Activated CD4-positive, alpha-beta T cell treated with anti-CD3 and anti-CD28 coated beads, Interleukin-2, amount 10 ng/mL, durations not matched to agents 7 days and 5 days (primary cell): ENCODE measurements at regions not wholly inside any gene's neighbourhood (a gene's known extent, or its start where the extent isn't known, plus 50 kb on each side); places are given as distances from the start of the nearest gene placed in this dataset.
A peak's percentile ranks its signal among the peaks of the same experiment; 100 is the strongest.

Source experiments
- CTCF ChIA-PET: fragments of 350-600 bp; sonication (Branson Sonifier 250); formaldehyde crosslinking; loops from one replicate; lab custom pipeline; 2021; ENCODE audit warnings: antibody characterized with exemption; lab: Charles Lee
- POLR2A ChIA-PET: fragments of 350-600 bp; sonication (Branson Sonifier 250); formaldehyde crosslinking; loops from one replicate; lab custom pipeline; 2021; ENCODE audit warnings: antibody characterized with exemption; lab: Charles Lee
- DNase-seq: peaks from one replicate; pipeline ENCODE4 v3.0.0-alpha.2; 2020
- H3K27ac Mint-ChIP-seq: one replicate; pipeline ENCODE4 v1.8.0; 2021; ENCODE audit warnings: mild to moderate bottlenecking, moderate library complexity, mixed read lengths
- H3K27me3 Mint-ChIP-seq: one replicate; pipeline ENCODE4 v1.8.0; 2021; ENCODE audit warnings: mixed read lengths
- H3K36me3 Mint-ChIP-seq: one replicate; pipeline ENCODE4 v1.8.0; 2021; ENCODE audit warnings: low read depth, mixed read lengths
- H3K4me1 Mint-ChIP-seq: one replicate; pipeline ENCODE4 v1.8.0; 2021; ENCODE audit warnings: mixed read lengths
- H3K4me3 Mint-ChIP-seq: one replicate; pipeline ENCODE4 v1.8.0; 2021; ENCODE audit warnings: mild to moderate bottlenecking, moderate library complexity, mixed read lengths
- H3K9me3 Mint-ChIP-seq: one replicate; pipeline ENCODE4 v1.8.0; 2021; ENCODE audit warnings: mixed read lengths

DNA sequence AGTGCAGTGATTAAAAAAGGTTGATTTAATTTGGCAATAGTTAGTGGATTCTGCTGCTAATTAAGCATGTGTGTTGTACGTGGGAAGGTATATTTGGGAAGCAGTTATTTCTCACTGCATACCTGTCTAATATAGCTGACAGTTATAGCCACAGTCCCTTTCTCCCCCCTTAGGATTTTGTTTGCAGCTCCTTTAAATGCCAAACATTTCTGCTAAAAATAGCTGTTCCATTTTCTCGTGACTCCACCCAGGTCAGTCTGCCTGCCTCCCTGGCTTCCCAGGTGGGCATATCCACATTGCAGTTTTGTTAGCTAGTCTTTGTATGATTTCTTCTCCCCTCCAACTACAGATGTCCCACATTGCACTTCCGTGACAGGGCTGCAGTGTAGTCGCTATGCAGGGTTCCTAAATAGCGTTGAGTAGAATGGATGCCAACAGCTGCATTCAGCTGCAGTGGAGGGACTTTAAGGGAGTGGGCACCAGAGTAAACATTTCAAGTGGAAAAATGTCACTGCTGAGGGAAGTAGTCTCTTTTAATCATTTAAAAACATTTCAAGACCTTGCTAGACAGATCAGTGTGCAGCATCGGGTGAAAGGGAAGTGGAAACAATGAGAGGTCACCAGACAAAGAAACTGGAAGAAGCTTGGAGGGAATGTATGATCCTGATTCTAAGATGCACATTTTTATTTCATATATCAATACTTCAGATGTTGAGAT, 326.3 kb downstream of the RAPGEF2 start:
- Mint-ChIP-seq H3K4me3 (no peak overlapping the region), H3K27ac (no peak overlapping the region), H3K4me1 (no peaks in the 10 kb centered on the region), H3K9me3 (no peaks in the 10 kb centered on the region), H3K36me3 (no peaks in the 10 kb centered on the region), H3K27me3 (peaks cover 4% of the 10 kb centered on the region)
- no peak for DNase-seq
- ChIA-PET POLR2A (no interaction called here), CTCF (no interaction called here)

DNA sequence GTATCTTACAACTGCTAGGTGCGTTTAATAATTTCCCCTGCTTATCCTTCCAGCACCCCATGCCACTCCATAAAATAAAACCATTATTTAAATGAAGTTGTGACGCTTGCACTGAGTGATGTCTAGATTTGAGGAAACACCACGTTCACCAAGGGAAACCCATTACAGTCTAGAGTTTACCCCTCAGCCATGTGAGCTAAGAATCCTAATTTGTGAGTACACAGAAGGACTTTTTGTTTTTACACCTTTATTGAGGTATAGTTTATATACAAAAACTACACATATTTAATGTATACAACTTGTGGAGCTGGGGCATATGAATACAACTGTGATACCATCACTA, 326.8 kb downstream of the RAPGEF2 start:
- CTCF ChIA-PET = no interaction called here
- POLR2A ChIA-PET = no interaction called here
- Mint-ChIP-seq H3K4me3 (no peak overlapping the region), H3K9me3 (no peaks in the 10 kb centered on the region), H3K36me3 (no peaks in the 10 kb centered on the region), H3K27me3 (peaks cover 4% of the 10 kb centered on the region), H3K27ac (no peak overlapping the region), H3K4me1 (peaks cover 1% of the 10 kb centered on the region)
- no peak for DNase-seq

DNA sequence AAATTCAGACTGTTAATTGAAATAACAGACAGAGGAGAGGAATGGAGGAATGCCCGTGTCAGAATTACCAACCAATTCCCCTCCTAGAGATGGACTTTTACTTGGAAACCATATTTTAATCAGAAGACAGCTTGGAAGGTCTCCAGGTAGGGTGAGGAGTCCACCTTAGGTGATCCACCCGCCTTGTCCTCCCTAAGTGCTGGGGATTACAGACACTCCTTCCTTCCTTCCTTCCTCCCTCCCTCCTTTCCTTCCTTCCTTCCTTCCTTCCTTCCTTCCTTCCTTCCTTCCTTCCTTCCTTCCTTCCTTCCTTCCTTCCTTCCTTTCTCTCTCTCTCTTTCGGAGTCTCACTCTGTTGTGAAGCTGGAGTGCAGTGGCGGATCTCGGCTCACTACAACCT, 328.0 kb downstream of the RAPGEF2 start:
- no peak for DNase-seq
- Mint-ChIP-seq H3K27ac (no peak overlapping the region), H3K9me3 (no peaks in the 10 kb centered on the region), H3K4me3 (no peak overlapping the region), H3K36me3 (no peaks in the 10 kb centered on the region), H3K27me3 (peaks cover 4% of the 10 kb centered on the region), H3K4me1 (peaks cover 10% of the 10 kb centered on the region)
- POLR2A ChIA-PET = no interaction called here
- CTCF ChIA-PET = interaction anchor here (0.7 kb wide), 1 partner anchor 19 kb away, joined by 4 read pairs; no protein-coding TSS in a partner anchor

DNA sequence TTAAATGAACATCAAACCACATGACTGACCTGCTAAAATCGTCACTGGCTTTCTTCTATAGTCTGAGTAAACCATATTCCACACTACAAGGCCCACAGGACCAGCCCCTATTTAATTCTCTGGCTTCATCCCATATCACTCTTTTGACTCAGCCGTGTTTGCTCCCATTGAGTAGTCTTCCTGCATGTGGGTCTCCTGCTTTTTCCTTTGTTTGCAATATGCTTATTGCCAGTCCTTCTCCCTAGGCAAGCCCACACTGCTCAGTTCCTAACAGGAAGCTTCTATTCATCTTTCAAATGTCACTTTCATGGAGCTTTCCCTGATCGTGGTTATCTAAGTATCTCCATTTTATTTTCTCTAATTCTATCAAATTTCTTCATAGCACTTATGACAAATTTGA, 329.6 kb downstream of the RAPGEF2 start:
- no peak overlapping the region for H3K4me3 Mint-ChIP-seq
- peaks cover 4% of the 10 kb centered on the region for H3K27me3 Mint-ChIP-seq
- DNase-seq = no peak
- H3K36me3 Mint-ChIP-seq = no peaks in the 10 kb centered on the region
- ChIA-PET POLR2A (no interaction called here), CTCF (no interaction called here)
- H3K4me1 Mint-ChIP-seq = peaks cover 13% of the 10 kb centered on the region
- no peaks in the 10 kb centered on the region for H3K9me3 Mint-ChIP-seq
- H3K27ac Mint-ChIP-seq = no peak overlapping the region

DNA sequence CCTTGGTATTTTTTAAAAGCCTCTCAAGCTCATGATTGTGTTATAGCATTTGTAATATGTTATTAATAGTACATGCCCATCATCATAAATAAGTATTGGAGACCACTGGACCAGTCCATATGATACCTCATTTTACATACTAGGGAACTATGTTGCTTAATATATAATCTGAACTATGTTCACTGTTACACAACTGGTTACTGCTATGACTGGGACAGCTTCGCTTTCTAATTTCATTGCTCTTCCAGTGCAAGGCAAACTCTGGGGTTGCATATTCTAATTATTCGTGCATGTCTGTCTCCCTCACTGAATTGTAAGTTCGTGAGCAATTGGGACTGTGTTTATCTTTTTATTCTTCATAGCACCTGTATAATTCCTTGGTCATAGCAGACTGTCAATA, 330.5 kb downstream of the RAPGEF2 start:
- H3K4me3 Mint-ChIP-seq = no peak overlapping the region
- CTCF ChIA-PET = interaction anchor here (0.9 to 1.2 kb wide), 2 partner anchors 12 to 22 kb away, joined by 3 read pairs; no protein-coding TSS in a partner anchor
- H3K27me3 Mint-ChIP-seq = peaks cover 2% of the 10 kb centered on the region
- H3K36me3 Mint-ChIP-seq = no peaks in the 10 kb centered on the region
- peaks cover 13% of the 10 kb centered on the region for H3K4me1 Mint-ChIP-seq
- no peaks in the 10 kb centered on the region for H3K9me3 Mint-ChIP-seq
- no peak overlapping the region for H3K27ac Mint-ChIP-seq
- DNase-seq = no peak
- POLR2A ChIA-PET = no interaction called here

DNA sequence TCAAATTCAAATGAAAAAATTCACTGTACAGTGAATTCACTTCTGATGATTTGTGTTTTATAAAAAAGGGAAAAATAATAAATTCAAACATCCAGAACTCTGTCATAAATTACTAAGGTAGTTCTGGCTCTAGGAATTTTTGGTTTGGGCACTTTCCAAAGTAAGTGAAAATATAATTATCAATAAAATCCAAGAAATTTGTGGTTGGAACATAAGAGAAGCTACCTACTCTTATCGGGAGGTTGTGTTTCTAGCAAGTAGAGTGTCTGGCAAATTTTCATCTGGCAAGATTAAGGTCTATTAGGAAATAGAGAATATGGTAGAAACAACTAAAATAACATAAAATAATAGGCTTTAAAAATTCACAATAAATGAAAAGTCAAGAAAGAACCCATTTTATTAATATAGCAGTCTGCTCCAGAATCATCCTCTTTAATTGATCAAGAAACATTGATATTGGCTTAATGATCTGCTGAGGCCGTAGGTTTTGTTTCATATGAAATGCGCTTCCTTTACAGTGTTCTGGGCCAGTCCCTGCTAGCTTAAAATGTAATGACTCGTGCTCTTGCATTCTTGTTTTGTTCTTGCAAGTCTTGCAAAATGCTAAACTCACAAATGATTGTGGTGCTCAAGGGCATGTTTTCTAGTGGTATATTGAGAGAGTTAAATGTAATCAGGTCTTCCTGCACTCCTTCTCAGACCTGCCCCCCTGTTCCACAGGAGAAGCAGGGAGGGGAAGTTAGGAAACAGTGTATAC, 331.4 kb downstream of the RAPGEF2 start:
- Mint-ChIP-seq H3K27ac (no peak overlapping the region), H3K36me3 (no peaks in the 10 kb centered on the region), H3K4me3 (no peak overlapping the region), H3K9me3 (no peaks in the 10 kb centered on the region), H3K27me3 (peaks cover 2% of the 10 kb centered on the region), H3K4me1 (peaks cover 13% of the 10 kb centered on the region)
- no peak for DNase-seq
- CTCF ChIA-PET = interaction anchor here (1.2 kb wide), 1 partner anchor 13 kb away, joined by 3 read pairs; no protein-coding TSS in a partner anchor
- POLR2A ChIA-PET = no interaction called here

DNA sequence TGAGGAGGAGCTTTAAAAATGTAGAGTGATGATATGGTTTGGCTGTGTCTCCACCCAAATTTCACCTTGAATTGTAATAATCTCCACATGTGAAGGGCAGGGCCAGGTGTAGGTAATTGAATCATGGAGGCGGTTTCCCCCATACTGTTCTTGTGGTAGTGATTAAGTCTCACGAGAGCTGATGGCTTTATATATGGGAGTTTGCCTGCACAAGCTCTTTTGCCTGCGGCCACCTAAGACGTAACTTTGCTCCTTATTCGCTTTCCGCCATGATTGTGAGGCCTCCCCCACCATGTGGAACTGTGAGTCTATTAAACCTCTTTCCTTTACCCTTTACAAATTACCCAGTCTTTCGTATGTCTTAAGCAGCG, 332.0 kb downstream of the RAPGEF2 start:
- POLR2A ChIA-PET = no interaction called here
- no peaks in the 10 kb centered on the region for H3K9me3 Mint-ChIP-seq
- peaks cover 13% of the 10 kb centered on the region for H3K4me1 Mint-ChIP-seq
- CTCF ChIA-PET = no interaction called here
- no peaks in the 10 kb centered on the region for H3K36me3 Mint-ChIP-seq
- H3K4me3 Mint-ChIP-seq = no peak overlapping the region
- H3K27ac Mint-ChIP-seq = no peak overlapping the region
- no peak for DNase-seq
- H3K27me3 Mint-ChIP-seq = peaks cover 2% of the 10 kb centered on the region

DNA sequence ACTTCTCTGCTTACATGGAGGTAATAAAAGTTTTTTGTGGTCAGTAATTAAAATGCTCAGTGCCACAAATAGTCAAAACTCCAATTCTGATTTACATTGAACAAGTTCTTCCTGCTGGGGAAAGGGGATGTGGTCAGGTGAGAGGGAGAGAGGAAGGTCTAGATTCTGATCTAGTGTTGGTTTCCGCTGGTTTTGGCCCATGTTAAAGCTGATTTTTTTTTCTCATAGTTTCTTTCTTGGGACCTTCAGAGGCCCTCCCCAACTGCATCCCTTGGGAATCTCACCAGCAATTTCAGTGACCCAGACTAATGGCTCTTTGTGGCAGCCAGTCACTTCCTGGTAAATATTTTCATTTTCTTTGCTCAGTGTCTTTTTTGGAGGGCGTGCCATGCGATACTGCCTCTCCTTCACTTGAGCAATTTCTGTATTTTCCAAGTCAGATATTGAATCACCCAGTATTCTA, 332.7 kb downstream of the RAPGEF2 start:
- peaks cover 2% of the 10 kb centered on the region for H3K27me3 Mint-ChIP-seq
- H3K36me3 Mint-ChIP-seq = no peaks in the 10 kb centered on the region
- H3K4me1 Mint-ChIP-seq = peaks cover 13% of the 10 kb centered on the region
- H3K4me3 Mint-ChIP-seq = no peak overlapping the region
- POLR2A ChIA-PET = no interaction called here
- no peaks in the 10 kb centered on the region for H3K9me3 Mint-ChIP-seq
- no peak overlapping the region for H3K27ac Mint-ChIP-seq
- CTCF ChIA-PET = no interaction called here
- DNase-seq = no peak

DNA sequence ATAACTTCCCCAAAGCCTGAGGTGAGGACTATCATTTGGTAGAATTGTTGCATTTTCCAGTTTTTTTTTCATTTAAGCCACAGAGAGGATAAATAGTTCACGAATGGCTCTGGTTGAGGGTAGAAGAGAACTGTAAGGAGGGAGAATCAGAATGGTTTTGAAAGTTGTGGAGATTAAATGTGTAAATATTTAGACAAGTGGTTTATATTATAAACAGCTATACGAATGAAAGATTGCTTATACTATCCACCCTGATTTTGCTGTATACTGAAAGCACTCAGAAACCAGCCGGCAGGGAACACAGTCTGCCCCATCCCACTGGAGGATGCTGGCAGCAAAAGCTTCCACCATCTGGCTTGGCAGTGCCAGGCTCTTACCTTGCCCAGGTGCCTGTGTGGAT, 341.1 kb downstream of the RAPGEF2 start:
- Mint-ChIP-seq H3K9me3 (no peaks in the 10 kb centered on the region), H3K4me3 (no peak overlapping the region), H3K27me3 (peaks cover 6% of the 10 kb centered on the region), H3K4me1 (no peaks in the 10 kb centered on the region), H3K36me3 (no peaks in the 10 kb centered on the region), H3K27ac (no peak overlapping the region)
- ChIA-PET POLR2A (no interaction called here), CTCF (no interaction called here)
- DNase-seq = no peak

DNA sequence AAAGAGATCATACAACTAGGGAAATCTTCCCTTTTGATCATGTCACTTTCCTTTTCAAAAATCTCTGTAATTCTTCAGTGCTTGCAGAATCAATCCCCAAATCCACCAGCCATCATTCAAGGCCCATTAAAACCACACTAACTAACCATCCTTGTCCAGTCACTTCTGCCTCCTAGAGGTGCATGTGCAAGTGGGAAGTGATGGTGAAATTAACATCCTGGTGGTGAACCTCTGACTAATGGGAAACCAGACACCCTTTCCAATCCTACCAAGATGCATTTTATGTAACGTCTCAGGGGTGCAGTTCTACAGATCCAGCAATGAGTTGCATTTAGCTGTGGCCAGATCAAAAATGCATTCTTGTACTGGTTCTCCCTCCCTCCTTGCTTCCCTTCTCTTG, 341.8 kb downstream of the RAPGEF2 start:
- no peak for DNase-seq
- POLR2A ChIA-PET = no interaction called here
- H3K9me3 Mint-ChIP-seq = no peaks in the 10 kb centered on the region
- no peaks in the 10 kb centered on the region for H3K4me1 Mint-ChIP-seq
- CTCF ChIA-PET = no interaction called here
- H3K4me3 Mint-ChIP-seq = no peak overlapping the region
- H3K27ac Mint-ChIP-seq = no peak overlapping the region
- no peaks in the 10 kb centered on the region for H3K36me3 Mint-ChIP-seq
- peaks cover 6% of the 10 kb centered on the region for H3K27me3 Mint-ChIP-seq

DNA sequence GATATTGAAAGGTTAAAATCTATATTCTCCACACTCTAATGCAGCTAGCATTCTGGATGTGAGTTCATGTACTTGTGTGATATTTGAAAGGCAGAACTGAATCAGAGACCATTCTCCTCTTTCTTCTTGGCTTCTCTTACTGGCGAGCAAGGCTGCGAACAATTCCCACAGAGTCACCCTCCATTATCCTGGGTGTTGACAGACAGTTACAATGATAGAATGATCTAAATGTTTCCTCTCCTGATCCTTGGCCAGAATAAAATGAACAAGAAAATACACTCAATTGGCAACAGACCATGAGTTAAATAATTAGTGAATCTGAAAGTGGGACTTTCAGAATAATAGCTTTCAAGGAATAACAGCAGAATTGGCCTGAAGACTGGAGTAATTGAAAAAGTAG, 342.8 kb downstream of the RAPGEF2 start:
- CTCF ChIA-PET = interaction anchor here (0.7 kb wide), 1 partner anchor 584 kb away, joined by 3 read pairs; no protein-coding TSS in a partner anchor
- Mint-ChIP-seq H3K36me3 (no peaks in the 10 kb centered on the region), H3K27me3 (peaks cover 6% of the 10 kb centered on the region), H3K4me1 (no peaks in the 10 kb centered on the region), H3K9me3 (no peaks in the 10 kb centered on the region), H3K27ac (no peak overlapping the region), H3K4me3 (no peak overlapping the region)
- POLR2A ChIA-PET = no interaction called here
- DNase-seq = no peak

DNA sequence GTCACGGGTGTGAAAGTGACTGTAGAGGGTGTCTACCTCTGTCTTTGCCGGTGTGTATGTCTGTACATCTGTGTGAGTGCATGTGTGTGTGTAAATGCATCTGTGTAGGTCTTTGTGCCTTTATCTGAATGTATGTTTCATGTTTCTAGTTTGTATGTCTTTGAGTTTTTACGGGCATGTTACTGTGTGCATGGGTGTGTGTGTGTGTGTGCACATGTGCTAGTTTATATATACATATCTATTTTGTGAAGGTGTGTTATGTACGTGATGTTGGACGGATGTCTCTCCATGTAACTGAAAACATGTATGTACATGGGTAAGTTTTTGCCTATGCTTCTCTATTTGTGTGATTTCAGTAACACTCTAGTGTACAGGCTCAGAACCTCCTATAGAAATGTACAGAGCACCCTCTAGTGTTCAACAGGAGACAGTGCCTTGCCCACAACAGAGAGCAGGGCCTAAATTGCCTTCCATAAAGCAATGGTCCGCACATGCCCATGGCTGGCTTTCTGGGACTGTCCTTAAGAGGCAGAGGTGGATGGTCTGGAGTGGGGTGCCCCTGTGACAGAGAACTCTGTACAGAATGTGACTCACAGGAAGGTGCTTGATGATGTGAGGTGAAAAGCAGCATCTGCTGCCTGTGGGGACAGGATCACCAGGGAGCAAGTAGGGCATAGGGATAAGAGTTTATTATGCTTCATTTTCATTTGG, 343.5 kb downstream of the RAPGEF2 start:
- Mint-ChIP-seq H3K4me1 (no peaks in the 10 kb centered on the region), H3K36me3 (no peaks in the 10 kb centered on the region), H3K4me3 (no peak overlapping the region), H3K9me3 (no peaks in the 10 kb centered on the region), H3K27me3 (peaks cover 11% of the 10 kb centered on the region), H3K27ac (no peak overlapping the region)
- POLR2A ChIA-PET = no interaction called here
- CTCF ChIA-PET = no interaction called here
- peak; percentile 32 for DNase-seq

DNA sequence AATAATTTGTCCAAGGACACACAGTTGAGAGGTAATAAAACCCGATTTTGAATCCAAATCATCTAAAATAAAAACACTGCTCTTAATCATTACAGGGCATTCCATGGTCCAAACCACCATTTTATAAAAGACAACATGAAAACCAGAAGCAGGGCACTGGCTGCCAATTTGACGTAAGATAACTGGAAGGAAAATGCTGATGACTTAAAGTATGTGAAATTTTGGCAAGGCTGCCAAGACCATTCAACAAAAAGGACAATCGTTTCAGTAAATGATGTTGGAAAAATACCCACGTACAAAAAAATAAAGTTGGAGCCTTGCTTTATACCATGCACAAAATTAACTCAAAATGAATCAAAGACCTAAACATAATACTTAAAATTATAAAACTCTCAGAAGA, 344.4 kb downstream of the RAPGEF2 start:
- Mint-ChIP-seq H3K27me3 (peaks cover 13% of the 10 kb centered on the region), H3K9me3 (no peaks in the 10 kb centered on the region), H3K27ac (no peak overlapping the region), H3K36me3 (no peaks in the 10 kb centered on the region), H3K4me1 (no peaks in the 10 kb centered on the region), H3K4me3 (no peak overlapping the region)
- ChIA-PET CTCF (no interaction called here), POLR2A (no interaction called here)
- DNase-seq = no peak
